Upper lobe of left lung (tissue), 4 donors: ENCODE measurements at regions not wholly inside any gene's neighbourhood (a gene's known extent, or its start where the extent isn't known, plus 50 kb on each side); places are given as distances from the start of the nearest gene placed in this dataset.

ENCODE experiments used
- CTCF ChIP-seq, 6 experiments: fragments of 450-650 bp in 4 of 6; fragments of 200-600 bp in 2 of 6; sonication (generic) in 2 of 6; IDR thresholded peaks; one replicate each; pipeline ENCODE4 v1.5.1; 2016 to 2019; ENCODE audit warnings: antibody characterized with exemption in 6 of 6
- EP300 ChIP-seq, 4 donors: sonication (generic); formaldehyde crosslinking; IDR thresholded peaks; one replicate each; pipeline ENCODE4 v1.5.1; 2017; ENCODE audit warnings: antibody characterized with exemption in 4 of 4, control low read depth in 2 of 4

- TF ChIP-seq EP300 (IDR thresholded peaks at IDR 0.05), result no peak
- TF ChIP-seq CTCF (IDR thresholded peaks at IDR 0.05), result no peak
Measured at GRCh38 chr5:25418319-25418859, 773.6 kb upstream of the CDH10 start.
